LNCaP clone FGC (cell line): ENCODE measurements at regions not wholly inside any gene's neighbourhood (a gene's known extent, or its start where the extent isn't known, plus 50 kb on each side); places are given as distances from the start of the nearest gene placed in this dataset.

Experiments used
- DNase-seq: peaks from one replicate; pipeline ENCODE4 v3.0.0-alpha.2; 2011; ENCODE audit warnings: low read depth
- H3K4me3 ChIP-seq: 2 replicates; pipeline ENCODE4 v1.5.1; 2011; ENCODE audit warnings: mild to moderate bottlenecking, low read depth, low read length, control low read depth
- TF ChIP-seq, protein P1 (sequence below): IDR thresholded peaks from 2 replicates; pipeline ENCODE4 v1.5.1; 2012; ENCODE audit warnings: mild to moderate bottlenecking; ENCODE audit not compliant: control insufficient read depth, insufficient read depth; ENCODE audit errors: extremely low read depth

GRCh38 chr2:150247481-150247880 is 240.0 kb downstream of the RND3 start:
- TF ChIP-seq, protein P1, sequence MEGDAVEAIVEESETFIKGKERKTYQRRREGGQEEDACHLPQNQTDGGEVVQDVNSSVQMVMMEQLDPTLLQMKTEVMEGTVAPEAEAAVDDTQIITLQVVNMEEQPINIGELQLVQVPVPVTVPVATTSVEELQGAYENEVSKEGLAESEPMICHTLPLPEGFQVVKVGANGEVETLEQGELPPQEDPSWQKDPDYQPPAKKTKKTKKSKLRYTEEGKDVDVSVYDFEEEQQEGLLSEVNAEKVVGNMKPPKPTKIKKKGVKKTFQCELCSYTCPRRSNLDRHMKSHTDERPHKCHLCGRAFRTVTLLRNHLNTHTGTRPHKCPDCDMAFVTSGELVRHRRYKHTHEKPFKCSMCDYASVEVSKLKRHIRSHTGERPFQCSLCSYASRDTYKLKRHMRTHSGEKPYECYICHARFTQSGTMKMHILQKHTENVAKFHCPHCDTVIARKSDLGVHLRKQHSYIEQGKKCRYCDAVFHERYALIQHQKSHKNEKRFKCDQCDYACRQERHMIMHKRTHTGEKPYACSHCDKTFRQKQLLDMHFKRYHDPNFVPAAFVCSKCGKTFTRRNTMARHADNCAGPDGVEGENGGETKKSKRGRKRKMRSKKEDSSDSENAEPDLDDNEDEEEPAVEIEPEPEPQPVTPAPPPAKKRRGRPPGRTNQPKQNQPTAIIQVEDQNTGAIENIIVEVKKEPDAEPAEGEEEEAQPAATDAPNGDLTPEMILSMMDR = no peak

GRCh38 chr2:150234787-150235446 is 252.6 kb downstream of the RND3 start:
- no peak for DNase-seq
- TF ChIP-seq, protein P1 = no peak
- no peak overlapping the region for H3K4me3 ChIP-seq

More at GRCh38 chr2:150247481-150247880, 240.0 kb downstream of the RND3 start:
- DNase-seq = no peak
- no peak overlapping the region for H3K4me3 ChIP-seq

DNA sequence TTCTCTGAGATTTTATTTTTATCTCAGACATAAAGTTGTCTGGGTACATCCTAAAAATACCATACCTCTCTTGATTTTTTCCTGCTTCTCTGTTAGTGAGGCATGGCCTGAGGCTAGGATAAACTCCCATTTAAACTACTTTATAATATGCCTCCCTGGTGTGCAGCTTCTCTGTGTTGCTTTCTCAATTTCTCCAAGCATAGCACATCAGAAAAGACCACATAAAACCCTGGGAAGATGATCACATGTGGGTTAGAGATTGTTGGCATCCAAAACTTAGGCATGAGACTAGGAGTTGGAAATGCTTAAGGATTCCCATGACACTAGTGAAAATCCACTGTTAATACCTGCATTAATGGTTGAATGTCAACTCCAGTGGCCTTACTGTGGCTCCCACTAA is 254.6 kb downstream of the RND3 start:
- no peak overlapping the region for H3K4me3 ChIP-seq
- TF ChIP-seq, protein P1 = no peak
- no peak for DNase-seq

DNA sequence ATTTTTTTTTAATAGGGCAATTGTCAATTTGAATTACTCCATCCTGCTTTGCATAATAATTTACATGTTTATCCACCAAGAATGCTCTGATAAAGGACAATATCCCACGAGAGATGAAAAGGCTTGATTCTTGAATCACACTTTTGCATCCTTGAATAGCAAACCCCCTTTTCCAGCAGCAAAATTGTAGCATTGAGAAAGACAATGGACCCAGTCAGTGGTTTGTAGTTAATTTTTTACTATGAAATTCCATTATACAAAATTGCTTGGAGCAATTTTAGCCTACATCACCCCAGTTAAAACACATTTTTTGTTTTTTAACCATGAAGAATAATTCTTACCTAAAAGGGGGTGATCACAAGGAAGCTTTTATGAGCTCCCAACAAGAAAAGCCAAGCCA is 255.1 kb downstream of the RND3 start:
- TF ChIP-seq, protein P1 = no peak
- no peak overlapping the region for H3K4me3 ChIP-seq
- DNase-seq = no peak

- DNase-seq = no peak
- TF ChIP-seq, protein P1 = no peak
- H3K4me3 ChIP-seq = no peak overlapping the region
Measured at GRCh38 chr2:150230616-150231015, 256.9 kb downstream of the RND3 start.

DNA sequence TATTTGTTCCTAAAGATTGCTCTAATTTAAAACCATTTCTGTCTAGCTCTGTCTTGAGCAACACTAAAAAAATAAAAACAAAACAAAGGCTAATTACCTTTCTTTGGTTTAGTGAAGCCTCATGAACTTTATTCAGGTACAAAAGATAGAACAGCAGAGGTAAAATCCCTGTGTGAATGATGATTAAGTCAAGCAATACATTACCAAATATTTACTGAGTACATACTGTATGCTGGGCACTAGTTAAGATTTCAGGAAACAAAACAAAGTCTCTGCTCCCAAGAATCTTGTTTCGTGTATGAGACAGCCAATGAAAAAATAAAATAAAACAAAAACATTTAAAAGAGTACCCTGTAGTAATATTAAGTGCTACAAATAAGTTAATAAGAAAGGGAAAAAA is 257.5 kb downstream of the RND3 start:
- TF ChIP-seq, protein P1 = no peak
- H3K4me3 ChIP-seq = no peak overlapping the region
- no peak for DNase-seq

DNA sequence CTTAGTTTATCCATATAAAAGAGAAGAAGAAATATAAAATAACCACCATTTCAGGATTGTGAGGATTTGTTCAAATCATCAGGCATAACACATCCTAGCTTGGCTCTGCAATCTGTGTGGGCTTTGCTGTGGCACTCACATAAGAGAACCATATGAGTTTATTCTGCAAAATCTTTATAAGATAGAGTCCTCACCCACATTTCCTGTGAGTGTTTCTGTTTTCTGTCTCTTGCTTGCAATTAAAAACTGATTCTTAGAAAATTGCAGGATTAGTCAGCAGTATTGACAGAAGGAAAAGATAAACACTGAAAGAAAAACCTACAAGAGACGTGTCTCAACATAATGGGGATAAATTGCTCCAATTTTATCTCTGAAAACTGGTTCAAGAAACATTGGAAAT is 258.5 kb downstream of the RND3 start:
- no peak overlapping the region for H3K4me3 ChIP-seq
- no peak for DNase-seq
- TF ChIP-seq, protein P1 = no peak
